Head of caudate nucleus (tissue), 42 donors: ENCODE measurements at regions not wholly inside any gene's neighbourhood (a gene's known extent, or its start where the extent isn't known, plus 50 kb on each side); places are given as distances from the start of the nearest gene placed in this dataset.

Experiments used
- DNase-seq, 42 donors: peaks; one replicate each; pipeline versions ENCODE4 v3.0.0 to v3.0.0-alpha.2; 2020 to 2021; ENCODE audit warnings: mixed read lengths in 7 of 42
- intact Hi-C: fragments of 100-400 bp; cut with DNase I; formaldehyde crosslinking; loops from one replicate; pipeline ENCODE4 v1.15.0; 2022

DNA sequence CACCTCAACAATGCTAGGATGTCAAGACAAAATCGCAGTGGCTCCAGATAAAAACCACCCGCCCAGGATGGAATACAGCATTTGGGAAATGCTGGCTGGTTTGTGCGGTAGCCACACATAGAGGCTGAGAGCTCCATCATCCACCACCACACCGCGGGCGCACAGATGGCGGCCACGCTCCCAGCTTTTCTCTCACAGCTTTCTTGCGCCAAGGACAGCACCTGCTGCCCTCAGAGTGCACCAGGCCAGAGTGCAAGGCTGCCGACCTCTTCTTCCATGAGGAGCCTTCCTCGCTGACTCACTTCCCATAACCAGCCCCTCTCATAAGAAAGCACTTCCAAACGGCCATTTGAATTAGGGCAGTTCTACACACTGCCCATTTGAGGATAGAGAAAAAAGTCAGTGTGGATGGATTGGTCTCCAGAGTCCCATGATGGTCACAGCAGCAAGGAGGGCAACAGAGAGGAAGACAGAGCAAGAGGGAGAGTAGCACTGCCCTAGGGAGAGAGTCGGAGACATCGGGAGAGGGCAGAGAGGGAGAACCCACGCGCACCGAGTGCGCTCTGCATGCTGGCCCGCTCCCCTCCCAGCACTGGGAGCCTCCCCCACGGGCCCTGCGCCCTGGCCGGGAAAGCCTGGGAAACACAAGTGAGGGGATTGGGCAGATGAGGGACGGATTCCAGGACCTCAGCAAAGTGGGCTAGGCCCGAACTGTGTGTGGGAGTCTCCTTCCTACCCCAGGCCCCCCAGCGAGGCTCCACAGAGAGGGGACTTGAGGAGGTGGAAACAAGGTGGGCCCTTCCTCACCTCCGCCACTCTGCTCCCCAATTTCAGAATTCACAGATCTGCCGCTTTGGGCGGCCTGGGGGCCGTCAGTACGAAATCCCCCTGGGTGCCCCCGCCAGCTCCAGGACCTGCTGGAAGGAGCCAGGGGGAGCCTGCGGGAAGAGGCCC, 156.9 kb downstream of the USP12 start:
- intact Hi-C loops: no loop called here

DNA sequence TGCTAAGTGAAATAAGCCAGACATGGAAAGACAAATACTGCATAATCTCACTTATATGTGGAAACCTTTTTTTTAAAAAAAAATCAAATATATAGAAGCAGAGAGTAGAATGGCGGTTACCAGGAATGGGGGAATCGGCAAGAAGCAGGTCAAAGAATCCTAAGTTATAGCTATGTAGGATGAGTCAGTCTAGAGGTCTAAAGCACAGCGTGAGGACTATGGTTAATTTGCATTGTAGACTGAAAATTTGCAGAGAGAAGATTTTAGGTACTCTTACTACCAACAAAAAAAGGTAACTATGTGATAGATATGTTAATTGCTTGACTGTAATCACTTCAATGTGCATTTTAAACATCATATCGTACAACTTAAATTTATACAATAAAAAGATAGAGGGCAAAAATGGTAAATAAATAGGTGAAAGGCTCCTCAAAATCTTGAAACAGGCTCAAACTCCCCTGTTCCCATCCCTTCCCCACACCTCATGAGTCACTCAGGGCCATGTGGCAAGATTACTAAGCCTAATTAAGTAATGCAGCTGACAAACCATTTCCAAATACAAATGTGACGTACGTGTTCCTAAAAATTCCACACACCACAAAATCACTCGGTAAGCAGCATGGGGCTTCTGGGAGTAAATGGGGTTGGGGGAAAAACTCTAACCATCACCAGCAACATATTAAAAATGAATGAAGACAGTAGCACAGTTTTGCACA, 159.0 kb downstream of the USP12 start:
- DNase-seq: peak in 29 of 42 donors; percentile 24 to 80 (median 55)
- intact Hi-C loops: no loop called here

More for the DNA sequence above, 156.9 kb downstream of the USP12 start:
- DNase-seq: peak in 2 of 42 donors; percentile 19 to 34

DNA sequence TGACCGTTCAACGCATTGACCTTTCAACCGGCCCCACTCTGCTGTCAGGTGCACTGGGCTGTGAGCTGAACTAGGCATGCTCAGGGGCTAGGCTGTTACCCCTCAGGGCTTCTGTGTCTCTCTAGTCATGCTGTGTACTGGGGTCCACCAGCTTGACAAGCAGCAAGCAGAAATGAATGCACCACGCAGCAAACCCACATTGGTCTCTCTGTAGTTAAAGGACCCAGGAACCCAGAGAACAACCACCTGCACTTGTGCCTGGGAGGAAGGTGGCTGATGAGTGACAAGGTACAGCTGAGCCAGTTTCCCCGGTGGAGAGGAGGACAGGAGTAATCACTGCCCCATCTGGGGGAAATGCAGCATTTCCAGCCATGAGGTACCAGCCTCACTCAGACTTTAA, 159.9 kb downstream of the USP12 start:
- DNase-seq: peak in 3 of 42 donors; percentile 4 to 11 (median 6)
- intact Hi-C loops: no loop called here

DNA sequence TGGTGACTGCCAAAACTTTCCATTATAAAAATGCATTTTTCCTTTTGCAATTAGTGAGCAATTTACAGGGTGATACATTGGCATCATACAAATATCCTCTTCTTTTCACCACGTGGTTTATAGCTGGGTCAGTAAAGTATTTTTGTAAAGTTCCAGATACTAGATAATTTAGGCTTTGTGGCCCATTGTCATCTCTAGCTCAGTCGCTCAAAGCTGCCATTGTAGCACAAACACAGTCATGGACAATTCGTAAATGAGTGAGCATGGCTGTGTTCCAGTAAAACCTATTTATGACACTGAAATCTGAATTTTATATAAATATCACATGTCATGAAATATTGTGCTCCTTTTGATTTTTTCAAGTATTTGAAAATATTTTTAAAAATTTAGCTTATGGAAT, 162.9 kb downstream of the USP12 start:
- intact Hi-C loops: no loop called here
- DNase-seq: peak in 5 of 42 donors; percentile 5 to 33 (median 11)

DNA sequence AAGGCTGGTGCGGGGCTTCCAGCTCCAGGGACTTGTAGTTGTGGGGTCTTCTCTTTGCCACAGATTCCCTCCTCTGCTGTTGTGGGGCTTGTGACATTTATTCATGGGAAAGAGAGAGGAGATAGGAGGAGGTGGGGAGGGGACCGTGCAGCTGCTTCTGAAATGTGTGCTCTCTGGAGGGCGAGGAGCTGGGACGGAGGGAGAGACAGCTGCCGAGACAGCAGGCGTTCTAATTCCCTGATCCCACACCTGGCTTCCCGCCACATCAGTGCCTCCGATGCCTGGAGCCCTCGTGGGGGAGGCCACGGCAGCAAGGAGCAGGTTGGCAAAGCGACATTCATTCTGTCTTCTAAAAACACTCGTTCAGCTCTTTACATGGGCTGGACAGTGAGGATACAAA, 164.4 kb downstream of the USP12 start:
- DNase-seq: peak in 38 of 42 donors; percentile 27 to 74 (median 48)
- intact Hi-C loops: no loop called here

GRCh38 chr13:27006519-27007161, 165.0 kb downstream of the USP12 start:
- intact Hi-C loops: no loop called here

DNA sequence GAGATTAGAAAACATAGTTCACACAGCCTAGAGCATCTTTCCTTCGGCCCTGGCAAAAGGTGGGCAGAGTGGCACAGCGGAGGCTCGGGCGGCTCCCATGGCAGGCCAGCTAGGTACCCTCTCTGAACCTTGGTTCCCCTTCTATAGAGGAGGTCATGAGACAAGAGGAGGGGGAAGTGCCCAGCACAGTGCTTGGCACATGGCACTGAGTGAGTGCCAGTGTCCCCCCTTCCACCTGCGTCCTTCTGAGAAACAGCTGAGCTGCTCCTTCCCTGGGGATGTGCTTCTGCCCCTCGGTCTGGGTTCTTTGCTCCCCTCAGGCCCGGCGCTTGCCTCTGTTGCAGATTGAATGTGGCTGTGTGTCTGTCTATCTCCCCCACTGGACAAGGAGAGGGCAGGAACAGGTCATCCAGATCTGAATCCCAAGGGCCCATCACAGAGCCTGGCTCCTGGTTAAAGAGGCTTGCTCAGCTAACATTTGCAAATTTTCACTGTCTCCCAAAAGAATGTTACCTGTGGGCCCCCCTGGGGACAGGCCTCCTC, 165.6 kb downstream of the USP12 start:
- intact Hi-C loops: no loop called here
- peak in 3 of 42 donors; percentile 19 to 29 (median 19) for DNase-seq

More at GRCh38 chr13:27006519-27007161, 165.0 kb downstream of the USP12 start:
- DNase-seq: peak; percentile 53 to 89 (median 74)

DNA sequence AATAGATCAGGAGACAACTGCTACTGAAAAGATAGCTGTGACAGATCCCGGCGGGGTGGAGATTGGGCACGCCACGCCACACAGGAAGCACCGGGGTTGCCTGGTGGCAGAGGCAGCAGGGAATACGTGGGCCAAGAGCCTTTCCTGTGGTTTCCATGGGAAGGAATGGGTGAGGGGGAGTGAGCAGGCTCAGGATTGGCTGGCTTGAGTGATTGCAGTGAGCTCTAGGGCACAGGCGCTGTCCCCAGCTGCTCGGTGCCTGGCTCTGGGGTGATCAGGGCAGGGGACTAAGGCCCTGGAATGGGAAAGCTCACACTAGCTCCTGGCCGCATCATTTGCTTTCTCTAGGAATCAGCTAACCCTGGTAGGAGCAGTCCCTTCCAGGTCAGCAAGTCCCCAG, 166.1 kb downstream of the USP12 start:
- intact Hi-C loops: no loop called here
- DNase-seq: peak; percentile 37 to 87 (median 74)

DNA sequence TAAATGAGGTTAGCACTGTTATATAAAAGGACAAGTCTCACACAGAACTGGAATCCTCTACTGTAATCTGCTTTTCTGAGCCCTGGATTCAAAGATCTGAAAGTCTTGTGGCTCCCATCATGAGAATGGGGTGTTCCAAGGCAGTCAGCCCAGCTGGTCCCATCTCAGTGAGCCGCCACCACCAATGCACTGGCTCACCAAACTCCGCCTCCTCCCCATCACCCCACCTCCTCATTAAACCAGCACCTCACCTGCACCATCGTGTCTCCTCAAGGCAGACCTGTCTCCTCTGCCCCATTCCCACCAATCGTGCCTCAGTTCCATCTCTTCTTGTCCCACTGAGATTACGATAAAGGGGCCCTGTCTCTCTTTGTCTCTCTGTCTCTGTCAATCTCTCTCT, 166.7 kb downstream of the USP12 start:
- peak in 8 of 42 donors; percentile 9 to 56 (median 28) for DNase-seq
- intact Hi-C loops: no loop called here

DNA sequence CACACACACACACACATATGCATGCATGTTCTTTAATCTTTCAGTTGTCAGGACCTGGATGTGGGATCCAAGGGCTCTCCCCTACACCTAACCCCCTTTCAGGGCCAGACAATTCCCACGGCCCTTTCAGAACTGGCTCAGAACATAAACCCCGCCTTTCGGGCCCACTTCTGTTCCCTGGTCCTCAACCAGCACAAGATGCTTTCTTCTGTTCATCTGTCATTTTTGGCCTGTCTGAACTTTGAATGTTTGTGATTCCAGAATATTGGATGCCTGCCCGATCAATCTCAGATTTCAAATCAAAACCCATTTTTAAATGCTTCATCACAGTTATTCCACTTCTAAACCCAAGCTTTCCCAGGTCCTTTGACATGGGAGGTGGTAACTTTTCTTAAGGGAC, 167.3 kb downstream of the USP12 start:
- peak in 3 of 42 donors; percentile 5 to 17 (median 12) for DNase-seq
- intact Hi-C loops: no loop called here

DNA sequence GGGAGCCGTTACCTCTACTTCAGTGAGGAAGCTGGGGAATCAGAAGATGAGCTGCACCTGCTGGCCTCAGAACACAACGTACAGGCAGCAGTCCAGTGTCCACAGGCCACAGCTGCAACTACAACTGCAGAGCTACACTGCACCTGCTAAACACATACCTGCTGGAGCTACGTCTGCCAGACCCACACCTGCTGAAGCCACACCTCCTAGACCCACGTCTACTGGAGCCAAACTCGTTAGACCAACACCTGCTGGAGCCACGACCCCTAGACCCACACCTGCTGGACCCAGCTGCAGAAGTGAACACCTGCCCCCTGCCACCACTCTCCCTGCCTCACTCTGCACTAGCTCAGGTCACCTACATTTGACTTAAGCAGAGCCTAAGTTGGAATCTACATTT, 169.9 kb downstream of the USP12 start:
- intact Hi-C loops: no loop called here

GRCh38 chr13:27000686-27001085, 170.9 kb downstream of the USP12 start:
- intact Hi-C loops: no loop called here
- peak in 3 of 42 donors; percentile 2 to 11 (median 8) for DNase-seq

More for the DNA sequence above, 169.9 kb downstream of the USP12 start:
- peak in 2 of 42 donors; percentile 13 to 15 for DNase-seq

DNA sequence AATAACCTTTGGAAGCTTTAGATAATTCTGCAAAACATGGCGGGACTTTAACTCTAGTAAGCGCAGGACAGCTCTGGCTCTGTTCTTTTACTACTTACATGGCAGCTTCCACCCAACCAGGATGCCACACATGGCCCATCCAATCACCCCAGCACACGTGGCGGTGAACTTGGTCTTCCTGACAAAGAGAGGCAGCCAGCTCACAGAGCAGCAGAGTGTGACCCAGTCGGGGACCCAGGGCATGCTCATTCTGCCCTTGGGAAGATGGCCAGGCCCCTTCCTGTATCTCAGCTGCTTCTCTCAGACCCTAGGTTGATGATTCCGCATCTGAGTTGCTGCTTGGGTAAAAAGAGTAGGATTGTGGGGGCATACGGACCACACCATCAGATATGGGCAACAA, 172.1 kb downstream of the USP12 start:
- intact Hi-C loops: no loop called here

GRCh38 chr13:26998292-26998691, 173.3 kb downstream of the USP12 start:
- no peak for DNase-seq
- intact Hi-C loops: no loop called here

More for the DNA sequence above, 172.1 kb downstream of the USP12 start:
- DNase-seq: peak in 2 of 42 donors; percentile 15 to 29

- no peak for DNase-seq
Observed at GRCh38 chr13:26996965-26997752, 174.5 kb downstream of the USP12 start.

DNA sequence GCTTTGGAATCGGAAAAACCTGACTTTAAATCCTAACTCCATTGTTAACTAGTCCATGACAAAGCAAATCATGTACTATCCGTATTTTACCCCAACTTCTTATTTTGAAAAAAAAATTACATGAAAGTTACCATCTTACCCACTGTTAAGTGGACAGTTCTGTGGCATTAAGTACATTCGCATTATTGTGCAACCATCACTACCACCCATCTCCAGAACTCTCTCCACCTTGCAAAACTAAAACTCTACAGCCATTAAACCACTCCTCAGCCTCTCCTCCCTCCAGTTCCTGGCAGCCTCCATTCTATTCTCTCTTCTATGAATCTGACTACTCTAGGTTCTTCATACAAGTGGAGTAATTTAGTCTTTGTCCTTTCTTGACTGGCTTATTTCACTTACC, 176.5 kb downstream of the USP12 start:
- intact Hi-C loops: no loop called here
- no peak for DNase-seq

More at GRCh38 chr13:26996965-26997752, 174.5 kb downstream of the USP12 start:
- intact Hi-C loops: no loop called here

DNA sequence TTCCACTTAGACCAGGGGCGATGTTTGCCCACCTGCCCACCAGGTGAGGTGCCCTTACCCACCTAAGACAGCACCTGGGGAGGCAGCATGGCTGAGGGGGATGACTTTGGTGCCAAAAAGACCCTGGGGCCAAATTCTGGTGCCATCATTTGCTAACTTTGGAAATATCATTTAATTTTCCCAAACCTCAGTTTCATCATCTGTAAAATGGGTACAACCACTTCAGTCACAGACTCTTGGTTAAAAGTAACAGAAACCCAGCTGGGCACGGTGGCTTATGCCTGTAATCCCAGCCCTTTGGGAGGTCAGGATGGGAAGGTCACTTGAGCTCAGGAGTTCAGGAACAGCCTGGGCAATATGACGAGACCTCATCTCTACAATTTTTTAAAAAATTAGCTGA, 177.8 kb downstream of the USP12 start:
- intact Hi-C loops: no loop called here
- no peak for DNase-seq
